ENCODE measurements at regions not wholly inside any gene's neighbourhood (a gene's known extent, or its start where the extent isn't known, plus 50 kb on each side); places are given as distances from the start of the nearest gene placed in this dataset.

DNA sequence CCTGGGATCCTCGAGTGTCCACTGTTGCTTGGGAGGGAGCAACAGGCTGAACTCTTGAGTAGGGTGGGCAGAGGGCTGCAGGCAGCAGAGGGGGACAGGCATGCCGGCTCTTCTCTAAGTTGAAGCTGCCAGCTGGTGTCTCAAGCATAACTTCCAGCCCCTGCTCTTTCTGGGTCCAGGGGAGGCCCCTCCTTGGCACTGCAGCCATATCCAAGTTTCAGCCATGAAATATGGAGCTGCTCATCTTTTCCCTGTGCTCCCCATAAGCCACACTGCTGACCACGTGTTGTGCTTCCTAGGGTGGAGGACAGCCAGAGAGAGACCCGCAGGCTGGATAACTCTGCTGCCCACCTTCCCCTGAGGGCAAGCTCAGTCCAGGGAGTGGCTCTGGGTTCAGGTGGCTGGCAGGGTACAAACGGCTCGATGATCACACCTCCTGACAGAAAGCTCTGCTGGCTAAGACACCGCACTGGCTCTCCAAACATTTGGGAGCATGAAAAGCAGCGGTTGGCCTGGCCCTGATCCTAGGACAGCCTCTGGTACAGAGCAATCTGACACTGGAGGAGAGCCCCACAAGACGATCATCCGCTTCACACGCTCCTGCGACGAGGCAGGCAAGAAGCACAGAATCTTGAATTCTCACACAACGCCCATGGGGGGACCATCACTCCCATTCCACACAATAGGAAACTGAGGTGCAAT, 79.6 kb downstream of the PITPNM2 start:
- no peak overlapping the region for H3K4me3 ChIP-seq
- no peak overlapping the region for H3K27ac ChIP-seq
- H3K36me3 ChIP-seq, result no peaks in the 10 kb centered on the region
- peaks cover 17% of the 10 kb centered on the region for H3K4me1 ChIP-seq
- no peaks in the 10 kb centered on the region for H3K9me3 ChIP-seq (replicated peaks)
- H3K27me3 ChIP-seq, result no peaks in the 10 kb centered on the region
- no peak for DNase-seq

DNA sequence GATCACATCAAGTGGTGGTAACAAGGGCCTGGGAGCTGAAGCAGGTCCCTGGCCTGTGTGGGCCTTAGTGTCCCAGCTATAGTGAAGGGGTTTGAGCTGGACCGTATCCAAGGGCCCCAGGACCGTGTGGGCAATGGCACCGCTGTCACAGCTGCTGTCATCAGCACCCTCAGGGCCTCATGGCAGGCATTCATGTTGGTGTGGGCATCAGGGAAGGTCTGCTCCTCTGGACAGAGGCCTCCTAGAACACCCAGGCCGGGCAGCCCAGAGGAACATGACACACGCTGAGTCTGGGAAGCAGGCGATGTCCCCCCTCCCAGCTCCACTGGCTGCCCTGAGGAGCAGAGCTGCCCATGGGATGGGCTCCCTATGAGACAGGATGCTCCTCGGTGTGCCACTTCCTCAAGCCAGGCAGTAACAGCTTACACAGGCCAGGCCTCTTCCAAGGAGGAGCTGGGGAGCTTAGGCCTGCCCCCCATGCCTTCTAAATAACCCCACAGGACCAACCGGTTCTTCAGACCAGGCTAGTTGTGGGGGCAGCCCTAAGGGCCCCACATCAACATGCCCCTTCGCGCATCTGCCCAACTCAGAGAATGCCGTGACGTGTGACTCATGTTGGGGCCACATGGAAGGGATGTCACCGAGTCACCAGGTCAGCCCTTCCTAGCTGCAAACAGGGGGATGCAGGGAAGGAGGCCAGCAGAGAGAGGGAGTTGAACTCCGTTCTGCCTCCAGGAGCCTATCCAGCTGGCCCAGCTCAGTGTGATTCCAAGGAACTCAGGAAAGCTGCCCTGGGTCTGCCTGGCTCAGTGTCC, 80.4 kb downstream of the PITPNM2 start:
- no peaks in the 10 kb centered on the region for H3K9me3 ChIP-seq (replicated peaks)
- no peak overlapping the region for H3K4me3 ChIP-seq
- H3K4me1 ChIP-seq, result peaks cover 21% of the 10 kb centered on the region
- no peaks in the 10 kb centered on the region for H3K27me3 ChIP-seq
- DNase-seq, result no peak
- no peaks in the 10 kb centered on the region for H3K36me3 ChIP-seq
- no peak overlapping the region for H3K27ac ChIP-seq

DNA sequence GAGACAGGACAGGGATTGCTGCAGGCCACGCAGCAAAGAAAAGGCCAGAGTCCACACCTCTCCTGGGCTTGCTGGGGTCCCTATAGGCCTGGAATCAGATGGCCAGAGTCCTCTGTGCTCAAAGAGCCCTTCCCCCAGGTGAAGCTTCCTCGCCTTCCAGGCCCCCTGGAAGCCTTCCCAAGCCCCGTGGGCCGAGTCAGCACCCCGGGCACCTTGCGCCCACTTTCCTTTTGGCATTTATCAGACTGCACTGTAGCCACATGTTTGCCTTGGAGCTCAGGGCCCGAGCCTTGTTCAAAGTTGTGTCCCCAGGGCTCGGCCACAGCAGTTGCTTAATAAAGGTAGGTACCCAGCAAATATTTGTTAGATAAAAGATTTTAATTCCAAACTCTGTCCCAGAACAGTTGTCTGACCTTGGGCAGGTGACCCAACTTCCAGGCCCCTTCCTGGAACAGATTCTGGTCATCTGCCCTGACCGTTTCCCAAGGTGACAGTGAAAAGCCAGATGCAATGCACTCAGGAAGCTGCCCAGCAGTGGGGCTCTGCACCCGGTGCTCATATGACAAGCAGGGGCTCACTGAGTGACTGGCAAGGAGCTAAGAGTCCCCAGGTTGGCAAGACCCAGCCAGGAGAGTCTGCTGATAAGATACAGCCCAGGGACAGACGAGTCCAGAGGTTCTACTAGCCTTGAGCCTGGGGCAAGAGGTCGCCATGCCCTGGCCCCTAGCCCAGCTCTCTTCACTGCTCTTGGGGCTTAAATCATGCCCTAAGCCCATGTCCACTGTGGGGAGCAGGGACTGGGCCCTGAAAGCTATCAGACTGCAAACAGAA, 81.2 kb downstream of the PITPNM2 start:
- Histone ChIP-seq H3K27me3 (no peaks in the 10 kb centered on the region), H3K4me1 (peaks cover 23% of the 10 kb centered on the region), H3K36me3 (no peaks in the 10 kb centered on the region), H3K4me3 (no peak overlapping the region), H3K27ac (no peak overlapping the region), H3K9me3 (replicated peaks) (no peaks in the 10 kb centered on the region)
- DNase-seq, result no peak

DNA sequence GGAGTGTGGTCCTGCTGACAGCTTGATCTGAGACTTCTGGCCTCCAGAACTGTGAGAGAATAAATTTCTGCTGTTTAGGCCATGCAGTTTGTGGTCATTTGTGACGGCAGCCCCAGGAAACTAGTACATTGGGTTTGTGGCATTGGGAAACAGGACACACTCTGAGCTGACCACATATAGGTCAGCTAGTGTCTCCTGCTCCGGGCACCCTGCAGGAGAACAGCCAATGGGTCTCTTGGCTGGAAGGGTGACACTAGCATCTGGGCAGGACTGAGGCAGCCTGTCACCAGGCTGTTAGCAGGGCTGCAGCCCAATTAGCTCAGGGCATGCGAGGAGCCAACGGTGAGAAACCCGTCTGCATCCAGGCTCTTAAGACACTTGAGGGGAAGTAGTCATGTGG, 83.2 kb downstream of the PITPNM2 start:
- Histone ChIP-seq H3K27me3 (no peaks in the 10 kb centered on the region), H3K4me1 (peaks cover 42% of the 10 kb centered on the region), H3K4me3 (no peak overlapping the region), H3K36me3 (no peaks in the 10 kb centered on the region), H3K9me3 (replicated peaks) (no peaks in the 10 kb centered on the region), H3K27ac (no peak overlapping the region)
- DNase-seq, result no peak

DNA sequence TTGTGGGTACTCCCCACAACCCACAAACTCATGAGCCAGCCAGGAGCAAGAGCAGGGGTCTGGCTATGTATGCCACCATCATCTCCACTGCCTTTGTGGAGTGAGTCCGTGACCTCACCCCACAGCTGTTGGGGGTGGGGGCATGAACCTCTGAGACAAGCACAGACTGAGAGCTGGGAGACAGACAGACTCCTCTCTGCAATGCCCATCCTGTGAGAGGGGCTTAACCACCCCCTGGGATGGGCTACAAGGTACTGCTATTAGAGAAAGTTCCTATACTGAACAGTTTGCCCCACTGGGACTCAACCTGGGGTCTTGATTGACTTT, 84.5 kb downstream of the PITPNM2 start:
- H3K9me3 ChIP-seq (replicated peaks), result no peaks in the 10 kb centered on the region
- no peak overlapping the region for H3K4me3 ChIP-seq
- H3K27me3 ChIP-seq, result no peaks in the 10 kb centered on the region
- H3K36me3 ChIP-seq, result no peaks in the 10 kb centered on the region
- no peak overlapping the region for H3K27ac ChIP-seq
- DNase-seq, result no peak
- H3K4me1 ChIP-seq, result peaks cover 48% of the 10 kb centered on the region

DNA sequence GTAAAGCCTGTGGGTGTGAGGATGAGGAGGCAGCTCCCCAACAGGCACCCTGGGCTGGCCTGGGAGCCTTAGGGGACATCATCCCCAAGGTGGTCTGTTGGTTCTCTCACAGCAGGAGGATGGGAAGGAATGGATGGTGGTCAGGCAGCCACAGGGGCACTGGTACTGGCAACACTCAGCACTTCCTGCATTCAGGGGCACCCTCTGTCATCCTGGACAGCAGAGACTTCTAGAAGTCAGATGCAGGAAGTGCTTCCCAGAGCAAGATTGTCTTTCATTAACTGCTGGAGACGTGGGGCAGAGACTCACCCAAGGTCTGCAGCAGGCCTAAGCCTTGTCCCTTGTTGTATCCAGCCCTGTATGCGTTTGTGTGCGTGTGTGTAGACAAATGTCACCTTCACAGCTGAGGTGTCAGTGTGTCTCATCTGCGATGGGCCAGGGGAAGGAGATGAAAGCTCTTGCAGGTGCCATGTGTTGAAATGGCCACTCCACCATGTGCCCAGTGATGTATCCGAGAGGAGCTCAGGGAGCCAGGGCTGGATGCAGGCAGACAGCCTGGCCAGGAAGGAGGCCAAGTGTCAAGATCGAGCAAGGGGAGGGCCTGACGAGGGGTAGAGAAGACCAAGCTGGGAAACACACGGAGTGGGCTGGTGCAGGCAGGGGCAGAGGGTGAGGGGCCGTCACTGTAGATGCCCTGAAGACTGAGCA, 85.1 kb downstream of the PITPNM2 start:
- no peaks in the 10 kb centered on the region for H3K9me3 ChIP-seq (replicated peaks)
- peaks cover 48% of the 10 kb centered on the region for H3K4me1 ChIP-seq
- no peaks in the 10 kb centered on the region for H3K36me3 ChIP-seq
- no peak overlapping the region for H3K4me3 ChIP-seq
- no peaks in the 10 kb centered on the region for H3K27me3 ChIP-seq
- no peak overlapping the region; the same call in 1 of the 2 replicates for H3K27ac ChIP-seq
- DNase-seq, result no peak

DNA sequence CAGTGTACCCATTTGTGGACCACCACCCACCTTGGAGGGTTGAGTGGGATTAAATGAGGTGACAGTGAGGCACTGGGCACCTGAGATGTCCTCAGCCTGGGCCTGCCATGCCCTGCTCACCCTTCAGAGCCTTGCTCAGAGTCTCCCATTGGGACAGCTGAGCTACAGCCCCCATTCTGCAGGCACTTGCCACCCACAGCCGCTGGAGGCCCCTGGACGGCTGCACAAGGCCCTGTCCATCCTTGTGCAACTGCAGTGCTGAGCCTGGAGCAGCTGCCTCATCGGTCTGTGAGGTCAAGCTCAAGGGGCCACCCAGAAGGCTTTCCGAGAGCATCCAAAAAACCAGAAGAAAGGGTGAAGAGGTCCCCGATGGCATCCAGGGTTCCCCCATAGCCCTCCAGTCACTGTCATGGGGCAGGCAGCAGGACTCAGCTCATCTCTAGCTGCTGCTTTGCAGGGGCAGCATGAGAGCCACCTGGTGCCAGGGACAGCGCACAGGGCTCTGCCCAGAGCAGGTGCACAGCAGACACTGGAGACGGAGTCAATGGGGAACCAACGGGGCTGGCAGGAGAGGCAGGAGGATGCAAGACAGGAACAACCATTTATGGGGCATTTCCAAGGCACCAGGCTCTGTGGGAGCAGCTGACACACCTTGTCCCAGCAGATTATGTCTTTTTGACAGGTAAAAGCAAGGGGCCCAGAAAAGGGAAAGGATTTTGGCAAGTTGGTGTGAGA, 84.6 kb downstream of the ARL6IP4 start:
- no peaks in the 10 kb centered on the region for H3K36me3 ChIP-seq
- H3K4me1 ChIP-seq, result peaks cover 48% of the 10 kb centered on the region
- no peak overlapping the region for H3K4me3 ChIP-seq
- DNase-seq, result peak; percentile 86 to 89
- no peaks in the 10 kb centered on the region for H3K9me3 ChIP-seq (replicated peaks)
- H3K27me3 ChIP-seq, result no peaks in the 10 kb centered on the region
- H3K27ac ChIP-seq, result peak overlapping the region; percentile 34; the same call in 1 of the 2 replicates

DNA sequence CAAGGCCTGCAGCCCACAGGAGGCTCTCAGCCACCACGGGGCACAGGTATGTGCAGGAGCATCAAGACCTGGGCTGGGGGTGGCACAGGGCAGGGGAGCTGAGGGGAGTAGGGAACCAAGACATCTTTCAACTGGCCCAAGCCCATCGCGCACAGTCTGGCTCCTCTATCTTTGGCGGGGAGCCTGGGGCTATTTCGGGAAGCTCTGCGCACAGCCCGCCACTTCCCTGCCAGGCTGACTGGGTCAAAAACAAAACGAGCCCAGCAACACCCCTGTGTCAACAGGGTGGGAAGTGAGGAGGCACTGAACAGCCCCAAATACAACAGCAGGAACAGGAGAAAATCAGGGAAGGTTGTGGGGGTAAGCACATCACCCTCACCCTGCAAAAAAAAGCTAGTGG, 83.9 kb downstream of the ARL6IP4 start:
- Histone ChIP-seq H3K27ac (no peak overlapping the region; the same call in 1 of the 2 replicates), H3K4me1 (peaks cover 48% of the 10 kb centered on the region), H3K27me3 (no peaks in the 10 kb centered on the region), H3K4me3 (no peak overlapping the region), H3K36me3 (no peaks in the 10 kb centered on the region), H3K9me3 (replicated peaks) (no peaks in the 10 kb centered on the region)
- DNase-seq, result no peak

DNA sequence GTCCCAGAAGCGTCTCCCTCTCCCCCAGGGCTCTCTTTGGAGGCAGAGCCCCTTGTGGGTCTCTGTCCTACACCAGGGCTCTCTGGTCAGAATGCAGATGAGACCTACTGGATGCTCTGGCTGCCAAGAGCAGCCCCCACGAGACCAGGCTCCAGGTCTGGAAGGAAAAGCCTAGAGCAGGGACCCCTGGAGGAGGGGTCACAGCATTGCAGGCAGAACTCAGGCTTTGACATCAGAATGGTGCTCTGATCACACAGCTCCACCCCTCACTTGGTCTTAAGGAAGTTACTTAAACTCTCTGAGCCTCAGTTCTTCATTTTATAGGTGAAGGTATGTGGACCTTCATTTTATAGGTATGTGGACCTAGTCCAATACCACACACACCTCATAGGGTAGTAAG, 83.1 kb downstream of the ARL6IP4 start:
- peaks cover 48% of the 10 kb centered on the region for H3K4me1 ChIP-seq
- DNase-seq, result peak in 1 of 2 experiments; percentile 57

DNA sequence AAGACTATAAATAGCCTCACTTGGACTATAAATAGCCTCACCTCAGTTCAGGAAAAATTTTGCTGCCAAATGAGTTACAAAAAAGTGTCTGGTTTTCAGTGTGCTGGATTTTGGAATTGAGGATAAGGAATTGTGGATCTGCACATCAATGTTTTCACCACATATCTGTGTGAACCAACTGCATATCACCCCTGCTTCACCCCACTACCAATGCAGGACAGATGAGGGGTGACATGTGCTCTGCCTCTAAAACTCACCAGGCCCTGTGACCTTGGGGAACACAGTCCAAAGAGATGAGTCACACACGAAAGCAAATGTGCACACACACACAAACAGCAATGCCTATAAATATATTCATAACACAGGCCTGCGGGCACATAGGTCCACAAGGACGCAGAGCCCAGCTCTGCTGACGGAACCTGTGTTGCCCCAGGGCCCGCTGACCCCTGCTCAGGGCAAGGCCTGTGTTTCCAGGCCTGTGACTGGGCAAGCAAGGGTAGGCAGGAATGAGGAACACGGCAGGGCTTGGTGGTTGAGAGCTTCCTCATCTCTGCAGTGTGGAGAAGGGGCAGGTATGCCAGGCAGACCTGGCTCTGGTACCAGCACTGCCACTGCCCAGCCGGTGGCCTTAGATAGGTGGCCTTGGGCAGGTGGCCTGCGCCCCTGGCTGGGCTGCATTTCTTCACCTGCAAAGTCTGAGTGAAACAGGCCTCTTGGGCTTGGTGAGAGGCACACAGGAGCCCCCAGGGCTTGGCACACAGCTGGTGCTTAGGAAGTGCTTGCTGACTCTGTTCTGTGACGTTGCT, 82.4 kb downstream of the ARL6IP4 start:
- Histone ChIP-seq H3K36me3 (no peaks in the 10 kb centered on the region), H3K27ac (no peak overlapping the region)

More for the DNA sequence above, 83.1 kb downstream of the ARL6IP4 start:
- H3K4me3 ChIP-seq, result no peak overlapping the region
- no peaks in the 10 kb centered on the region for H3K36me3 ChIP-seq
- H3K9me3 ChIP-seq (replicated peaks), result no peaks in the 10 kb centered on the region
- no peak overlapping the region for H3K27ac ChIP-seq
- H3K27me3 ChIP-seq, result no peaks in the 10 kb centered on the region

DNA sequence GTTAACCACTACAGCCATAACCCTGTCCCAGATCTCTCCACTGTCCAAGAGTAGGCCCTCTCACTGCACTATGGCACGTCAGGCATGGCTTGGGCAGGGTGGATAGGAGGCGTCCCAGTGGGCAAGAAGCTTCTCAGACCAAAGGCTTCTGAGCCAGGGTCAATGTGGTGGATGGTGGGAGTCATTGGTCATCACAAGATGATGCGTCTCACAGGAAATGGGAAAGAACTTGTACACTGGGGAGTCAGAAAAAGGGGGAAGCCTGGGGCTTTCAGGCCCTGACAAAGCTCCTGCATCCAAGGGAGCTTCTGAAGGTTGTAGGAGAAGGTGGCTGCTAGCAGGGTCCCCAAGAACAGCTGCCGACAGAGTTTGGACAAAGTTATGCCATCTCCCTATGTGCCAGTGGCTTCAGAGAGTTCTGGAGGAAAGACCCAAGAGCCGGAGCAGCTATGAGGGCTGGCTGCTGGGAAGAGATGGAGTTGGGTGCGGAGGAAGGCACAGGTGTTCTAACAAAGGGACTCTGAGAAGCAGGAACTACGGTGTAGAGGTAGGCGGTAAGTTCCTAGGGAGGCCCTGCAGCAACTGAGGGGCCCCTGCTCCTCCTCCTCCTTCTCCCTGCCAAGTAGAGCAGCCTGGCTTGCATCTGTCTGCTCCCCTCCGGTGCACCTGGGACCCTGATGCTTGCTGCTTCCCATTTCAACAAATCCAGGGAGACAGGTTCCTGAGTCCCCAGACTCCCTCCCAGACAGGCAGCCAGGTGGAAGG, 81.1 kb downstream of the ARL6IP4 start:
- Histone ChIP-seq H3K4me1 (peaks cover 46% of the 10 kb centered on the region), H3K4me3 (no peak overlapping the region), H3K27ac (no peak overlapping the region), H3K9me3 (replicated peaks) (no peaks in the 10 kb centered on the region), H3K27me3 (no peaks in the 10 kb centered on the region), H3K36me3 (no peaks in the 10 kb centered on the region)
- no peak for DNase-seq

More for the DNA sequence above, 82.4 kb downstream of the ARL6IP4 start:
- no peak overlapping the region for H3K4me3 ChIP-seq
- peaks cover 48% of the 10 kb centered on the region for H3K4me1 ChIP-seq
- no peaks in the 10 kb centered on the region for H3K27me3 ChIP-seq
- peak; percentile 39 to 44 for DNase-seq
- H3K9me3 ChIP-seq (replicated peaks), result no peaks in the 10 kb centered on the region

DNA sequence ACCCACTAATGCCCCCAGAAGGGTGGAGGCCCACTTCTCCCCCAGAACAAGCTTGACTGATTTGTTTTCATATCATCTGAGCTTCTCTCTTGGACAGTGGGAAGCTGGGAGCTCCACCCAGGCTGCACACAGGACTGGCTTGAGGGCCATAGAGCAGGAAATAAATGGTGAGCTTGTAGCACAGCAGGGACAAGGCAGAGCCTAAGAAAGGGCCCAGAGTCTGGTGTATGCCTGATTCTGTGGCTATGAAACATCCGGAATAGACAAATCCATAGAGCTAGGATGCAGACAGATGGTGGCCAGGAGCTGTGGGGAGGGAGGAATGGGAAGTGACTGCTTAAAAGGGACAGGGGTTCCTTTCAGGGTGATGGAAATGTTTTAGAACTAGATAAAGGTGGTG, 79.0 kb downstream of the ARL6IP4 start:
- H3K4me3 ChIP-seq, result no peak overlapping the region
- DNase-seq, result no peak
- no peak overlapping the region for H3K27ac ChIP-seq
- H3K27me3 ChIP-seq, result no peaks in the 10 kb centered on the region
- no peaks in the 10 kb centered on the region for H3K9me3 ChIP-seq (replicated peaks)
- peaks cover 25% of the 10 kb centered on the region for H3K4me1 ChIP-seq
- H3K36me3 ChIP-seq, result no peaks in the 10 kb centered on the region

DNA sequence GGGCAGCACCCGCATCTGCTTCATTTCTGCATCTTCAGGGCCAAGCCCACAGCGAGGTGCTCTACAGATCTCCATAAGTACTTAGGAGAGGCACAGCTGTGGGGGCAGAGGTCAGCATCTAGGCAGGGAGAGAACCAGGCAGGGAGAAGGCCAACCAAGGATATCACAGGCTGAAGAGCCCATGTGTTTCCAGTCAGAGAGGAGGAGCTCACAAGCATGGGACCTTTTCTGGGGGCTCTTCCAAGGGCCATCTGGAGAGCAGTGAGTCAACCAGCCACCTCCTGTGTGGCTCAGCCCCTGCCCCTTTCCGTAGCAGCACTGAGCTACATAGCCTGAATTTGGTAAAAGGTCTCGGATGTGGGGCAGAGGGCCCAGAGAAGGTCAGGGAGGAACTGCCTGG, 78.5 kb downstream of the ARL6IP4 start:
- peak in 1 of 2 experiments; percentile 24 for DNase-seq
- no peaks in the 10 kb centered on the region for H3K27me3 ChIP-seq
- peaks cover 19% of the 10 kb centered on the region for H3K4me1 ChIP-seq
- no peak overlapping the region for H3K4me3 ChIP-seq
- H3K27ac ChIP-seq, result no peak overlapping the region
- no peaks in the 10 kb centered on the region for H3K9me3 ChIP-seq (replicated peaks)
- H3K36me3 ChIP-seq, result no peaks in the 10 kb centered on the region

Data from SJCRH30 (cell line).